Prostate gland (tissue), 2 donors: ENCODE measurements at regions not wholly inside any gene's neighbourhood (a gene's known extent, or its start where the extent isn't known, plus 50 kb on each side); places are given as distances from the start of the nearest gene placed in this dataset.
"Not testable (repeated sequence)": the region's sequence is repeated elsewhere in the genome, so short reads cannot be mapped to it uniquely, and the experiment has no call there.

ENCODE experiments used
- DNase-seq: peaks from one replicate; pipeline ENCODE4 v3.0.0-alpha.2; 2019; ENCODE audit warnings: low spot score
- H3K27ac ChIP-seq, 2 donors: fragments of 200-600 bp; sonication (generic); 2 replicates each; pipeline ENCODE4 v1.5.1; 2017 to 2019
- H3K27me3 ChIP-seq: fragments of 200-600 bp; sonication (generic); replicated peaks from 2 replicates; pipeline ENCODE4 v1.5.1; 2019; ENCODE audit not compliant: insufficient read depth
- H3K36me3 ChIP-seq, 2 donors: fragments of 200-600 bp; sonication (generic); 1 replicate in 1 of 2; 2 replicates in 1 of 2; pipeline versions ENCODE4 v1.5.1 to v1.8.1; 2017 to 2019
- H3K4me1 ChIP-seq: fragments of 200-600 bp; sonication (generic); replicated peaks from 2 replicates; pipeline ENCODE4 v1.5.1; 2019
- H3K4me3 ChIP-seq, 2 donors: fragments of 200-600 bp; sonication (generic); 2 replicates each; pipeline ENCODE4 v1.5.1; 2017 to 2019
- H3K9me3 ChIP-seq: fragments of 200-600 bp; sonication (generic); 2 replicates; pipeline ENCODE4 v1.5.1; 2017
- POLR2A ChIP-seq: fragments of 450-650 bp; IDR thresholded peaks from one replicate; pipeline ENCODE4 v1.6.1; 2016; ENCODE audit warnings: antibody characterized with exemption, mild to moderate bottlenecking
- POLR2AphosphoS5 ChIP-seq: sonication (generic); formaldehyde crosslinking; IDR thresholded peaks from one replicate; pipeline ENCODE4 v1.6.1; 2017; ENCODE audit warnings: antibody characterized with exemption
- WGBS: methylation state at CpG from one replicate; pipeline ENCODE4 v1.1.5; 2018; 5-methylcytosine and 5-hydroxymethylcytosine counted together
- intact Hi-C: fragments of 100-400 bp; cut with DNase I; formaldehyde crosslinking; loops from one replicate; pipeline ENCODE4 v1.14.2; 2022
- TF ChIP-seq, protein P1 (sequence below), 4 experiments: fragments of 200-600 bp in 2 of 4; fragments of 450-650 bp in 2 of 4; sonication (generic) in 2 of 4; IDR thresholded peaks; 1 replicate in 3 of 4; 2 replicates in 1 of 4; pipeline ENCODE4 v1.5.1; 2016 to 2019; ENCODE audit warnings: antibody characterized with exemption in 4 of 4, mild to moderate bottlenecking in 2 of 4, moderate library complexity in 2 of 4

DNA sequence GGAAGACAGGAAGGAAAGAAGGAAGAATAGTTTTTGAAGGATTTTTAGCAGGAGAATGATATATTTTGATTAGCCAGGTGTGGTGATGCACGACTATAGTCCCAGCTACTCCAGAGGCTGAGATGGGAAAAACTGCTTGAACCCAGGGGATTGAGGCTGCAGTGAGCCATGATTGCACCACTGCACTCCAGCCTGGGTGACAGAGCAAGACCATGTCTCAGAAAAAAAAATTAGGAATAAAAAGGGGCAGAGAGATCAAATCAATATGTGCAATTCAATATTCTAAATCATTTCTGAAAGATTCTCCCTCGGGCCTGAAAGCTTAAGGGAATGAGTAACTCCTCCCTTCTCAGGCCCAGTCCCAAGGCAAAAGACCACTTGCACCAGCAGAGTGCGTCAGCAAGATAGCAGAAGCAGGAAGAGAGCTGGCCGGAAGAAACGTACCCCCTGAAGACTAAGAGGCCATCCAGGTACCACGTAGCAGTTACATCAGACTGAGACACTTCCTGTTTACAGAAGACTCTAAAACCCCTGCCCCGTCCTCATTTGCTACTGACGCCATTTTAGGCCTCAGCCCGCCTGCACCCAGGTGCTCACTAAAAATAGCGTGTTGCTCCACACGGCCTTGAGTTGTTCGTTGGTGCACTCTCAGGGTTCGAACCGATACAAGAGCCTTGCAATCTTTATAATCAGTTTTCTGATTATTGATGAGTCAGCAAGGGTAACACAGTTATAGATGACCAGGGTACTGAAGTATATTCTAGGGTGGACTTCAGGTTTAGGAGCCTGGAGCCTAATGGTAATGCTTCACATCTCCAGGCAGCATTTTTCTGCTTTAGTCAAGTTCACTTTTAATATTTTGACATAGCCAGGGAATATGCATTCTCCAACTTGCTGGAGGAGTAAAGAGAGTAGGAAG, 57.7 kb upstream of the CSRP2 start:
- no peak overlapping the region for H3K27ac ChIP-seq
- TF ChIP-seq, protein P1, sequence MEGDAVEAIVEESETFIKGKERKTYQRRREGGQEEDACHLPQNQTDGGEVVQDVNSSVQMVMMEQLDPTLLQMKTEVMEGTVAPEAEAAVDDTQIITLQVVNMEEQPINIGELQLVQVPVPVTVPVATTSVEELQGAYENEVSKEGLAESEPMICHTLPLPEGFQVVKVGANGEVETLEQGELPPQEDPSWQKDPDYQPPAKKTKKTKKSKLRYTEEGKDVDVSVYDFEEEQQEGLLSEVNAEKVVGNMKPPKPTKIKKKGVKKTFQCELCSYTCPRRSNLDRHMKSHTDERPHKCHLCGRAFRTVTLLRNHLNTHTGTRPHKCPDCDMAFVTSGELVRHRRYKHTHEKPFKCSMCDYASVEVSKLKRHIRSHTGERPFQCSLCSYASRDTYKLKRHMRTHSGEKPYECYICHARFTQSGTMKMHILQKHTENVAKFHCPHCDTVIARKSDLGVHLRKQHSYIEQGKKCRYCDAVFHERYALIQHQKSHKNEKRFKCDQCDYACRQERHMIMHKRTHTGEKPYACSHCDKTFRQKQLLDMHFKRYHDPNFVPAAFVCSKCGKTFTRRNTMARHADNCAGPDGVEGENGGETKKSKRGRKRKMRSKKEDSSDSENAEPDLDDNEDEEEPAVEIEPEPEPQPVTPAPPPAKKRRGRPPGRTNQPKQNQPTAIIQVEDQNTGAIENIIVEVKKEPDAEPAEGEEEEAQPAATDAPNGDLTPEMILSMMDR (IDR thresholded peaks at IDR 0.05) = no peak
- TF ChIP-seq POLR2A (no peak), POLR2AphosphoS5 (no peak)
- H3K4me1 ChIP-seq = no peaks in the 10 kb centered on the region
- intact Hi-C loops = no loop called here
- DNase-seq = no peak
- H3K4me3 ChIP-seq = no peak overlapping the region
- 92% methylated on average over 14 of the region's 14 CpGs for WGBS
- H3K27me3 ChIP-seq = no peaks in the 10 kb centered on the region
- H3K9me3 ChIP-seq = no peaks in the 10 kb centered on the region
- no peaks in the 10 kb centered on the region for H3K36me3 ChIP-seq

DNA sequence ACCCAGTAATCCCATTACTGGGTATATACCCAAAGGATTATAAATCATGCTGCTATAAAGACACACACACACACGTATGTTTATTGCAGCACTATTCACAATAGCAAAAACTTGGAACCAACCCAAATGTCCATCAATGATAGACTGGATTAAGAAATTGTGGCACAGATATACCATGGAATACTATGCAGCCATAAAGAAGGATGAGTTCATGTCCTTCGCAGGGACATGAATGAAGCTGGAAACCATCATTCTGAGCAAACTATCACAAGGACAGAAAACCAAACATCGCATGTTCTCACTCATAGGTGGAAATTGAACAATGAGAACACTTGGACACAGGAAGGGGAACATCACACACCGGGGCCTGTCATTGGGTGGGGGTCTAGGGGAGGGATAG, 54.6 kb upstream of the CSRP2 start:
- H3K9me3 ChIP-seq, H3K4me3 ChIP-seq, H3K4me1 ChIP-seq, intact Hi-C loops, H3K27me3 ChIP-seq, DNase-seq, H3K36me3 ChIP-seq, H3K27ac ChIP-seq: not testable (repeated sequence)
- 92% methylated on average over 4 of the region's 4 CpGs for WGBS

DNA sequence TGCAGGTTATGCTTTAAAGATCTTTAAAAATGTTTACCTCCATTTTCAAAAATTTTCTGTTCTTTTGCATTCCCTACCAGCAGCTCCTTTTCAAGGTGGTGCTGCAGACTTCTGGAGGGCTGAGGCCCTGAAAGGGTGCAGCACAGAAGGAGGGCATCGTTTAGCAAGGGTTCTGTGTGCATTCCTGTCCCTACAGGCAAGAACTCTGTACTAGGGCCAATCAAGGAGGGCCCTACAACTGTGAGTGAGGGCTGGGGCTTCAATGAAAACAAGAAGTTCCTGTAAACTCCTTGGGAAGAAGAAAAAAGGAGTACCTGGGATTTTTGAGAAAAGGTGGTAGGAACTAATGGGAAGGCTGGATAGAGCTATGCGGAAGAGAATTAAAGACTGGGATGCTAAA, 50.7 kb upstream of the CSRP2 start:
- no peaks in the 10 kb centered on the region for H3K9me3 ChIP-seq
- no peaks in the 10 kb centered on the region for H3K36me3 ChIP-seq
- no peak for DNase-seq
- H3K27me3 ChIP-seq = no peaks in the 10 kb centered on the region
- 47% methylated on average over 2 of the region's 2 CpGs for WGBS
- H3K4me3 ChIP-seq = no peak overlapping the region
- TF ChIP-seq POLR2A (no peak), POLR2AphosphoS5 (no peak)
- H3K27ac ChIP-seq = no peak overlapping the region
- intact Hi-C loops = no loop called here
- H3K4me1 ChIP-seq = no peaks in the 10 kb centered on the region
